HepG2 (cell line): ENCODE measurements at regions not wholly inside any gene's neighbourhood (a gene's known extent, or its start where the extent isn't known, plus 50 kb on each side); places are given as distances from the start of the nearest gene placed in this dataset.

Experiments
- ATAC-seq: fragments of 200-7000 bp; cut with Tn5 transposase; 3 replicates; pipeline ENCODE4 v1.9.1; 2020; ENCODE audit warnings: mild to moderate bottlenecking, moderate library complexity
- BruUV-seq: library from RNA; stranded (reverse); fragments of 400-500 nt; replicated peaks from 2 replicates; lab custom pipeline; 2021; lab: Mats Ljungman, UMichigan
- CTCF ChIA-PET: fragments of 300-600 bp; formaldehyde crosslinking; extraction: SDS; loops from one replicate; lab custom pipeline; 2021; ENCODE audit warnings: low total read pairs, inconsistent platforms, low intra/inter-chr PET ratio; lab: Yijun Ruan, JAX
- POLR2A ChIA-PET: fragments of 350-600 bp; sonication (Branson Sonifier 250); formaldehyde crosslinking; loops from one replicate; lab custom pipeline; 2020; ENCODE audit warnings: antibody characterized with exemption, inconsistent platforms; lab: Yijun Ruan, JAX
- DNase-seq: peaks from one replicate; pipeline ENCODE4 v3.0.0-alpha.2; 2015; ENCODE audit warnings: low spot score
- FAIRE-seq: peaks from 3 replicates; lab custom pipeline; 2011; peaks lifted over from hg19 to GRCh38; lab: Jason Lieb, UNC
- H2AFZ ChIP-seq: one replicate; pipeline ENCODE4 v1.6.1; 2011; ENCODE audit warnings: low read length, inconsistent platforms
- H3K27ac ChIP-seq: fragments of 300-600 bp; 3 replicates; pipeline ENCODE4 v1.8.0; 2011; ENCODE audit warnings: mixed run types, mild to moderate bottlenecking, mixed read lengths, low read length, inconsistent platforms; ENCODE audit not compliant: insufficient read depth; ENCODE audit errors: extremely low read length
- H3K27me3 ChIP-seq, 2 experiments: fragments of 200-600 bp in 1 of 2; 2 replicates in 1 of 2; 3 replicates in 1 of 2; pipeline versions ENCODE4 v1.6.0 to v1.8.0; 2011; ENCODE audit warnings: low read length in 2 of 2, mild to moderate bottlenecking in 2 of 2, moderate library complexity in 2 of 2, inconsistent platforms in 1 of 2; ENCODE audit not compliant: insufficient read depth in 2 of 2, control insufficient read depth in 1 of 2
- H3K36me3 ChIP-seq, 2 experiments: fragments of 200-600 bp in 1 of 2; replicated peaks in 1 of 2; 2 replicates in 1 of 2; 3 replicates in 1 of 2; pipeline versions ENCODE4 v1.5.1 to v1.8.0; 2011; ENCODE audit warnings: low read length in 2 of 2, inconsistent platforms in 1 of 2; ENCODE audit not compliant: insufficient read depth in 2 of 2, control insufficient read depth in 1 of 2
- H3K4me1 ChIP-seq: 2 replicates; pipeline ENCODE4 v1.5.1; 2012; ENCODE audit warnings: low read length, inconsistent platforms; ENCODE audit not compliant: insufficient read depth
- H3K4me2 ChIP-seq: 2 replicates; pipeline ENCODE4 v1.6.0; 2011; ENCODE audit warnings: low read depth, low read length, inconsistent platforms
- H3K4me3 ChIP-seq, 3 experiments: fragments of 200-600 bp in 1 of 3; sonication (generic), shearing (Covaris generic) in 1 of 3; replicated peaks in 1 of 3; 2 replicates each; pipeline ENCODE4 v1.5.1; 2011 to 2016; ENCODE audit warnings: low read length in 3 of 3, inconsistent platforms in 2 of 3, low read depth in 2 of 3, mild to moderate bottlenecking in 2 of 3, control low read depth in 1 of 3, mixed read lengths in 1 of 3; ENCODE audit not compliant: insufficient read depth in 1 of 3
- H3K79me2 ChIP-seq: one replicate; pipeline ENCODE4 v1.6.1; 2011; ENCODE audit warnings: low read length, inconsistent platforms; ENCODE audit not compliant: insufficient read depth
- H3K9ac ChIP-seq: 2 replicates; pipeline ENCODE4 v1.6.0; 2011; ENCODE audit warnings: mild to moderate bottlenecking, low read depth, low read length, inconsistent platforms; ENCODE audit not compliant: insufficient read depth
- H3K9me3 ChIP-seq: 2 replicates; pipeline ENCODE4 v1.5.1; 2012; ENCODE audit warnings: mild to moderate bottlenecking, low read length
- H4K20me1 ChIP-seq: 2 replicates; pipeline ENCODE4 v1.6.0; 2011; ENCODE audit warnings: inconsistent platforms, mild to moderate bottlenecking, low read length, moderate library complexity; ENCODE audit not compliant: insufficient read depth
- HIC2 ChIP-seq: sonication (generic); formaldehyde crosslinking; IDR thresholded peaks from 2 replicates; pipeline ENCODE4 v1.9.0; 2022; ENCODE audit warnings: low read depth, missing genetic modification reagents
- THYN1 ChIP-seq: sonication (generic); formaldehyde crosslinking; IDR thresholded peaks from 2 replicates; pipeline ENCODE4 v1.8.1; 2023; ENCODE audit warnings: low read depth, mild to moderate bottlenecking, moderate library complexity, missing genetic modification reagents, borderline replicate concordance
- ZBTB25 ChIP-seq: IDR thresholded peaks from 2 replicates; pipeline ENCODE4 v1.6.1; 2018; ENCODE audit warnings: missing genetic modification reagents
- ZNF770 ChIP-seq: sonication (generic); formaldehyde crosslinking; IDR thresholded peaks from 2 replicates; pipeline ENCODE4 v1.5.0; 2020; ENCODE audit warnings: mild to moderate bottlenecking, missing genetic modification reagents
- WGBS: methylation state at CpG from one replicate; pipeline ENCODE4 v1.1.6; 2017; ENCODE audit warnings: low lambda C conversion rate; 5-methylcytosine and 5-hydroxymethylcytosine counted together
- in situ Hi-C: cut with HindIII; loops from 2 replicates; pipeline ENCODE4 v1.10.0; 2017; ENCODE audit warnings: low pct_unique_long_range_greater_than_20kb; ENCODE audit not compliant: extremely low pct_ligation_motif_present
- intact Hi-C: fragments of 100-400 bp; cut with micrococcal nuclease; formaldehyde crosslinking; loops from one replicate; pipeline ENCODE4 v1.10.0; 2022; ENCODE audit not compliant: unreplicated experiment

- Histone ChIP-seq H3K79me2 (no peaks in the 10 kb centered on the region), H2AFZ (no peak overlapping the region), H3K9ac (no peak overlapping the region), H4K20me1 (no peaks in the 10 kb centered on the region), H3K27ac (no peak overlapping the region), H3K36me3 (no peaks in the 10 kb centered on the region), H3K27me3 (no peaks in the 10 kb centered on the region)
- no TSS peak for BruUV-seq
- in situ Hi-C loops, result no loop called here
- ATAC-seq (no peak), DNase-seq (no peak)
- POLR2A ChIA-PET, result no interaction called here
- intact Hi-C loops, result no loop called here
- TF ChIP-seq HIC2, result no peak
- no peak for TF ChIP-seq ZNF770
- TF ChIP-seq, all 625 proteins: peak for 0
- 3% methylated on average over 1 of the region's 1 CpG for WGBS
- Histone ChIP-seq H3K4me3 (no peak overlapping the region), H3K4me1 (no peaks in the 10 kb centered on the region), H3K9me3 (no peaks in the 10 kb centered on the region), H3K4me2 (no peak overlapping the region)
- FAIRE-seq, result no peak
- CTCF ChIA-PET, result no interaction called here
These were observed 121.7 kb downstream of the GPR63 start for GRCh38 chr6:96715608-96716007.

GRCh38 chr6:96704713-96705112, 132.6 kb downstream of the GPR63 start:
- no peak overlapping the region for H3K9ac ChIP-seq
- FAIRE-seq, result no peak
- DNase-seq, result no peak
- WGBS, result 0% methylated on average over 2 of the region's 2 CpGs
- intact Hi-C loops (no loop called here), in situ Hi-C loops (no loop called here)
- H2AFZ ChIP-seq, result no peak overlapping the region
- no peak for TF ChIP-seq ZBTB25
- TF ChIP-seq THYN1, result no peak
- no peaks in the 10 kb centered on the region for H3K36me3 ChIP-seq
- BruUV-seq, result no TSS peak
- no peaks in the 10 kb centered on the region for H3K79me2 ChIP-seq
- no peaks in the 10 kb centered on the region for H4K20me1 ChIP-seq
- no peak overlapping the region for H3K27ac ChIP-seq
- H3K27me3 ChIP-seq, result no peaks in the 10 kb centered on the region
- H3K4me1 ChIP-seq, result no peaks in the 10 kb centered on the region
- ChIA-PET POLR2A (no interaction called here), CTCF (no interaction called here)
- H3K4me2 ChIP-seq, result no peak overlapping the region
- ATAC-seq, result no peak
- H3K9me3 ChIP-seq, result no peaks in the 10 kb centered on the region
- no peak overlapping the region for H3K4me3 ChIP-seq
